Activated CD4-positive, CD25-positive, alpha-beta regulatory T cell treated with anti-CD3 and anti-CD28 coated beads, Interleukin-2, amount 50 U/mL, for 24 hours (primary cell): ENCODE measurements at regions not wholly inside any gene's neighbourhood (a gene's known extent, or its start where the extent isn't known, plus 50 kb on each side); places are given as distances from the start of the nearest gene placed in this dataset.

Experiments used
- ATAC-seq, 2 donors: fragments of 150-1000 bp; cut with Tn5 transposase; one replicate each; pipeline ENCODE4 v1.10.0; 2021; ENCODE audit warnings: mild to moderate bottlenecking in 1 of 2, moderate library complexity in 1 of 2

GRCh38 chr18:40698129-40698528 is 1256.9 kb upstream of the PIK3C3 start:
- ATAC-seq = no peak

GRCh38 chr18:40695526-40695925 is 1259.5 kb upstream of the PIK3C3 start:
- no peak for ATAC-seq

GRCh38 chr18:40692871-40693270 is 1262.2 kb upstream of the PIK3C3 start:
- no peak for ATAC-seq

DNA sequence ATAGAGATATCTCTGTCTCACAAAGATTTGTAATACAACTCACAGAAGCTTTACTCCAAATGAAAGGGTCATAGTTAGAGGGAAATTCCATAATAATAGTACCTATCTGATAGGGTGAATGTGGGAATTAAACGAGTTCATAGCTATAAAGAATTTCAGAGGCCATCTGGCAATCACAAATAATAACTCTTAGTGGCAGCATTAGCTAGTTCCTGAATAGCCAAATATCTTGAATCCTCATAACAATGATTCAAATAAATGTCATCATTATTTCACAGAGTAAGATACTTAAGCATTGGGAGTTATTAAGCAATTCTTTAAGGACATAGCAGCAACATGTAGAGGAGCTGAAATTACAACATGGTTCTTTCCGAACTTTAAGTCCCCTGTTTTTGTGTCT is 1265.0 kb upstream of the PIK3C3 start:
- no peak for ATAC-seq

DNA sequence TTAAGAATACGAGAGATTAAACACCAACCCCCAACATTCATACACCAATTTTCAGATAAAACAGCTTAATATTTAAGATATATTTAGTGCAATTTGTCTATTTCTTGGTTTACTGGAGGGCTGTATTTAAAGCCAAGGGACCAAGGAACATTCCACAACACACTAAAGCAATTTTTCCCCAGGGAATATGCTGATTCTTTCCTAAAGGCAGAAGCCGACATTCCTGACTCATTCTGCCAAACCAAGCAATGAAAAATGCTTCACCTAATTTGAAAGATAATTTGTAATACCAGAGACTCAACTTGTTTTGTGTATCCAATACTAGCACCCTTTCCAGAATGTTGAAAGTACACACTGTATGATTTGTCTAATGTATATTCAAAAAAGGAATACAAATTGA is 1267.6 kb upstream of the PIK3C3 start:
- no peak for ATAC-seq

- ATAC-seq = no peak
Measured at GRCh38 chr18:40686836-40687235, 1268.2 kb upstream of the PIK3C3 start.

DNA sequence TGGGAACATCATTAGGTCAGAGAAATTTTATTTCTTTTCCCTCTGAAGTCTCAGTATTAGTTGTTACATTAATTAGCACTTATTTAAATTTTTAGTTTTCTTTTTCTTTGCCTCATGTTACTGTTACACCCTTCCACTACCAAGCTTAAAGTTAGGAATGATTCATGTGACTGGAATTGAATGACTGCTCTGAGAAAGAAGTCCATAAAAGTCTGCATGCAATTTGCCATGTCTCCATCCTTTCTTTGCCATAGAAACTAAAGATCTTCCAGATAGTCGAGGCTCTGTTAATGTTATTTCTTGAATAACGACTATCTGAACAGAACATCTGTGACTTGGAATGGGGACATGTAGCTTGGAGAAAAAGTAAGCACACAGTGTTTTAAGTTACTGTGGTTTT is 1269.8 kb upstream of the PIK3C3 start:
- ATAC-seq = no peak

GRCh38 chr18:40678318-40678717 is 1276.7 kb upstream of the PIK3C3 start:
- no peak for ATAC-seq

DNA sequence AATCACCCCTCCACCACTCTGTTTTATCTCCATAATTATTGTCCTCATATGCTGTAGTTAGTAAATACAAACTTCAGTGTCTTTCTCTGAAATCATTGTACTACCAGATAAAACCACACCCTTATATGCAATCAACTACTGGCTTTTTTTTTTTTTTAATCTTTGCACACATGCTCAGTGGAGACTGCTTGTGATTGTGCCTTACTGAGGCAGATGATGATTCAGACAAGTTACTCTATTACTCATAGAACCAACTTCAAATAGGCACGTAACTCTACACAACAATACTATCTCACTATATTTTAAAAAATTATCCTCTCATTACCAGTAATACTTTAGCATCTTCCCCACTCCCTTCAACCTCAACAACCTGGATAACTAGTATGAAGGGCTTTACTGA is 1278.4 kb upstream of the PIK3C3 start:
- ATAC-seq = no peak

DNA sequence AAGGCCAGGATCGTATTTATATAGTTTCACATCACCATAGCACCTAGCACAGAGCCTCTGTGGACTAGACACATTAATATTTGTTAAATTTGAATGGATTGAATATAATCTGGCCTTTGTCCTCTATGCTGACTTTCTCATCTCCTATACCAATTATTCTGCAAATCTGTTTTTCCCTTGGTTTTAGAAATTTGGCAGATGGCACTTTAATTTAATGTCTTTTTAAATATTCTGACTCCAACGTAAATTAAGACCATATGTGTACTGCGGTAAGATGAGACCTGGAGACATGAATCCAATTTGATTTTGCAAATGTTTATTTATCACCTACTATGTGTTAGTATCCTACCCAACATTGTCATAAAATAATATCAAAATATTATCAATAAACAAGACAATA is 1281.9 kb upstream of the PIK3C3 start:
- no peak for ATAC-seq

DNA sequence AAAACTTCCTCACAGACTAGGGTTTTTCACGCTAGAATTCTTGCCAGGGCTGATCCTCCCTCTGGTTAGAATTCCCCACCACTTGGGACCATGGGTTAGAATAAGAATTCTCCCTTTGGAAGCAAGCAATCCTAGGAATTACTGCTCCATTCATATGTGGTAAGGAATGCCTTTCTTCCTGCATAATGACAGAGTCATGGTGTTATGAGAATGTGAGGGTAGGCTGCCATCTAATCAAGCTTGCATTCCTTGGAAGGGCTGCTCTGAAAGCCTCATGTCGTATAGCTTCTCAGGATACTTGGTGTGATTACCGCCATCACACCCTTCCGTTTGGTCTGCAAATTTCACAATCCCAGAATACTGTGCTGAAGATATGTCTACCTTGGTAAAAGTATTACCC is 1282.4 kb upstream of the PIK3C3 start:
- ATAC-seq = no peak

- no peak for ATAC-seq
Measured at GRCh38 chr18:40670668-40671375, 1284.2 kb upstream of the PIK3C3 start.

DNA sequence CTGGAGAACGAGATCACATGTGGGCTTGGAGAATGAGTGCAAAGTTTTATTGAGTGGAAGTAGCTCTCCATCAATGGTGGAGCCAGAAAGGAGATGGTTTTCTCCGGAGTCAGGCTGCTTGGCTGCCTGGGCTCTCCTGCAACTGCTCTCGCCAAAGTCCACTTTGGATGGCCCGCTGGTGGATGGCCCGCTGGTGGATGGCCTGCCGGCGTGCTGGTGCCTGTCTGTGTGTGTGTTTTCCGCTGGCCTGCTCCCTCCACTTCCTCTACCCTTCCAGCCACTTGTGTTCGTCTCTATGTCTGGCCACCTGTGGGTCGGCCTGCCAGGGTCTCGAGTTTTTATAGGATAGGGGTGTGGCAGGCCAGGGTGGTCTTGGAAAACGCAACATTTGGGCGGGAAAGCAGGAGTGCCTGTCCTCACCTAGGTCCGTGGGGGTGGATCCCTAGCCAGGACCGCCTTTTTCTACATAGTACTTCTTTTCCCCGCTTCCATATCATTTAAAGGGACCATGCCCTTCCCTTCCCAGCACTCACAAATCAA is 1292.1 kb upstream of the PIK3C3 start:
- no peak for ATAC-seq

DNA sequence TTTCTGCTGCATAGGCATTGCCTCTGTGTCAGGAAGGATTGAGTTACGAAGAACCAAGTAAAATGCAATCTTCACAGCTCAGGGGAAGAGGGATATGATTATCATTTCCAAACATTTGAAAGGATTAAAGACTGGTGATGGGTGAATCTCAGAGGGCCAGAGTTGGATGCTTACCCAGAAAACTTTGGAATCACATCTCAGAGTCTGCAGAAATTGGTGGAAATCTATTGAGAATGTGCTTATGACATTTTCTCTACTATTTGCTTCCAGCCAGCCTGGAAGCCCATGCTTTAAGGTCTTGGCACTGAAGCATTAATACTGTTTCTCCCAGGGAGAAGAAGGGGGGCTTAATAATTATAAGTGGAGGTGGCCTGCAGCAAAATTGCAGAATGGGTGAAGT is 1301.4 kb upstream of the PIK3C3 start:
- ATAC-seq = no peak

GRCh38 chr18:40652321-40652720 is 1302.7 kb upstream of the PIK3C3 start:
- ATAC-seq = no peak

- no peak for ATAC-seq
Measured at GRCh38 chr18:40651163-40651562, 1303.9 kb upstream of the PIK3C3 start.

GRCh38 chr18:40642692-40643229 is 1312.3 kb upstream of the PIK3C3 start:
- no peak for ATAC-seq

GRCh38 chr18:40631319-40631718 is 1323.7 kb upstream of the PIK3C3 start:
- no peak for ATAC-seq

GRCh38 chr18:40630496-40630895 is 1324.5 kb upstream of the PIK3C3 start:
- no peak for ATAC-seq

DNA sequence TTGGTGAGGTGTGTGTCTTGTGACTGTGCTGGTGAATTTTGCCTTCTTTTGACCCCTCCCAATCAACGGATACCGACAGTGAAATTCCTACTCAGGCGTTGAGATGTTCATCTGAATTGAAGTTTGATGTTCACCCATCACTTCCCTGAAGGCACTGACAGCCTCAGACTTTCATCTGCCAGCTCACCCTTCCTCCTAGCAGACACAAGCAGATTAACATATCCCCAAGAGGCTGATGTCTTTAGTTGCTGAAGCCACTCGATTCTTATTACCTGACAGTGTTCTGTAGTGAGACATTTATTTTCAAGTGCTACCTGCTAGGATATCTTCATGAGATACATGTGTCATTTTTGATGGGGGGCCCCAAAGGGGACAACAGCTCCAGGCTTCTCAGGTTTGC is 1330.1 kb upstream of the PIK3C3 start:
- no peak for ATAC-seq

DNA sequence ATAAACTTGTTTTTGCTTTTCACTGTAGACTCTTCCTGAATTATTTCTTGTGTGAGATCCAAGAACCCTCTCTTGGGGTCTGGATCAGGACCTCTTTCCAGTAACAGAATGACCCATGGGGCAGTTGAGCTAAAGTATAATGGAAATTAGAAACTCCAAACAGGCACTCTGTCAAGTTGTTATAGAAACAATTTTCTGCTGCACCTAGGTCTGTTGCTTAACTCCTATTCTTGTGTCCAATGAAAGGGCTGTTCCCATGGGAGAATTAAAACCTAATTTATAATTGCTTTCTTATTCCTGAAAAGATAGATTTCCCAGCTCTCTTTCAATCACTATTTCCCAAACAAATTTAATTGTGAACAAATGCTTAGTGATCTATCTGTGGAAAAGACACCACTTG is 1341.3 kb upstream of the PIK3C3 start:
- no peak for ATAC-seq

- ATAC-seq = no peak
Measured at GRCh38 chr18:40612356-40612755, 1342.7 kb upstream of the PIK3C3 start.

- ATAC-seq = no peak
Measured at GRCh38 chr18:40608226-40608625, 1346.8 kb upstream of the PIK3C3 start.

DNA sequence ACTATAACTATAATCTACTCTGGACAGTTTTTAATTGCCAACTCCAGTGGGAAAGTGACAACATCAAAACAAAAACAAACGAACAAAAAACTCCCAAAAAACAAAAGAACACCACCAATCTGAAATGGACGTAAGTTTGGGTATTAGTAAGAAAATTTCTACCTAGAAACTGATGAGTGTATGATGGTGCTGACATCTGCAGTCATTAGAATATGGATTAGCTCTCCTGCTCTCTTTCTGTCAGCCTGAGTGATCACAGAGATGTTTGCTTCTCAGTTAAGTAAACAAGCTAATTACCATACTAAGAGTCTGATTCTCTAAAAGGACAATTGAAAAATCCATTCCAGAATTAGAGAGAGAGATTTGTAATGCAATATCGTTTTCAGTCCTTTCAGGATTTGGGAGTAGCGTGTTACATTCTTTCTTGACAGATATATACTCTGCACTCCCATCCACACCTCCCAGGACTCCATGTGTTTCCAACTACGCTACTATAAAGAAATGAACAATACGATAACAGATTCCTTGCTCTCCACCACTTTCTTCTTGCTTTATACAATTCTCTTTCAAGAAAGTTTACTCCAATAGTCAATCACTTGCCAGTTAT is 1347.4 kb upstream of the PIK3C3 start:
- no peak for ATAC-seq
